ENCODE measurements at regions not wholly inside any gene's neighbourhood (a gene's known extent, or its start where the extent isn't known, plus 50 kb on each side); places are given as distances from the start of the nearest gene placed in this dataset.
"Not testable (repeated sequence)": the region's sequence is repeated elsewhere in the genome, so short reads cannot be mapped to it uniquely, and the experiment has no call there.

DNA sequence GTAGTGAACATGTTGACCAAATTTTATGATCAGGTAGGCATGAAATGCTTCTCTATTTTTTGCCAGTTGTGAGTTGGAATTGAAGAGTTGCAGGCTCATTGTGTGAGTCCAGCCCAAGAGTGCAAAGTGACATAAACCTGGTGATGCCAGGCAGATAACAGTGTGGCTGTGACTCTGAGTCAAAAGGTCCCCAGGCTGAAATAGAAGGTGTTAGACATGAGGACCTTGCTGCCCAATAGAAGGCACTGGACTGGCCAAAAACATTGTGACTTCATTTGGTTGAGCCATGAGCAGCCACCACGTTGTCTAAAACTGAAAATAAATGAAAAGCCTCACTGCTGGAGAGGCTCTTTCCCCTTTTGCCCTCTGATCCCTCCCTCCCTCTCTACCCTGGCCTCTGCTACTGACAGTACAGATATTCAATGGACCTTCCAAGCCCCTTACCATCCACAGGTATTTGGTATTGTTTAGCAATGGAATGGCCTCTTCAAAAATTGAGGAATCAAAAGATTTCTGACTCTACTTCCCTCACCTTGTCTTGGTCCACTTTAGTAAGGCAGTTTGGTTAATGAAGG is 67.8 kb upstream of the ABCD3 start:
- 64% methylated on average over 1 of the region's 1 CpG for WGBS
- Histone ChIP-seq H3K27ac (no peak overlapping the region), H3K36me3 (no peaks in the 10 kb centered on the region), H3K27me3 (no peaks in the 10 kb centered on the region), H3K9me3 (no peaks in the 10 kb centered on the region), H3K4me1 (no peaks in the 10 kb centered on the region), H3K4me3 (no peak overlapping the region)
- no peak for DNase-seq (ENCODE audit: low spot score in 2 of 2)
- TF ChIP-seq EP300 (IDR thresholded peaks at IDR 0.05) = no peak

DNA sequence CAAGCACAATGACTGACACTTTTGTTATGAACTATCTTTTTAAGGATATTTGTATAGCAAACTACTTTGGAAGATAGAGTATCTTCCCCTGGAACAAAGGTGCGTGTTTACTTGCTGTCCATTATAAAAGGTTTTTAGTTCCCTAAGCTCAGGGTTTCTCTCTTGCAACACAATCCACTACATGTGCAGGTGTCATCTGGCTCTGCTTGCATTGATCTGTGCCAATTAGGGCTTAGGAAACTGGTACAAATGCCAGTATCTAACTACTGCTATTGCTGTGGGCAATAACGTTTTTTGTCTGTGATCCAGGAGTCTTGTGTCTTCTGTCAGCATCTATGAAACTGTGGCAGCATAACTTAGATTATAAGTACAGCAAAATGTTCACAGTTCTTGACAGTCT is 68.3 kb upstream of the ABCD3 start:
- no peaks in the 10 kb centered on the region for H3K9me3 ChIP-seq
- no peaks in the 10 kb centered on the region for H3K27me3 ChIP-seq
- H3K4me1 ChIP-seq = no peaks in the 10 kb centered on the region
- no peak for DNase-seq (ENCODE audit: low spot score in 2 of 2)
- H3K4me3 ChIP-seq = no peak overlapping the region
- 34% methylated on average over 2 of the region's 2 CpGs for WGBS
- no peak overlapping the region for H3K27ac ChIP-seq
- H3K36me3 ChIP-seq = no peaks in the 10 kb centered on the region
- TF ChIP-seq POLR2A (IDR thresholded peaks at IDR 0.05) = no peak
- no peak for TF ChIP-seq EP300 (IDR thresholded peaks at IDR 0.05)
- no peak for TF ChIP-seq POLR2AphosphoS5 (IDR thresholded peaks at IDR 0.05)
- TF ChIP-seq, protein P1, sequence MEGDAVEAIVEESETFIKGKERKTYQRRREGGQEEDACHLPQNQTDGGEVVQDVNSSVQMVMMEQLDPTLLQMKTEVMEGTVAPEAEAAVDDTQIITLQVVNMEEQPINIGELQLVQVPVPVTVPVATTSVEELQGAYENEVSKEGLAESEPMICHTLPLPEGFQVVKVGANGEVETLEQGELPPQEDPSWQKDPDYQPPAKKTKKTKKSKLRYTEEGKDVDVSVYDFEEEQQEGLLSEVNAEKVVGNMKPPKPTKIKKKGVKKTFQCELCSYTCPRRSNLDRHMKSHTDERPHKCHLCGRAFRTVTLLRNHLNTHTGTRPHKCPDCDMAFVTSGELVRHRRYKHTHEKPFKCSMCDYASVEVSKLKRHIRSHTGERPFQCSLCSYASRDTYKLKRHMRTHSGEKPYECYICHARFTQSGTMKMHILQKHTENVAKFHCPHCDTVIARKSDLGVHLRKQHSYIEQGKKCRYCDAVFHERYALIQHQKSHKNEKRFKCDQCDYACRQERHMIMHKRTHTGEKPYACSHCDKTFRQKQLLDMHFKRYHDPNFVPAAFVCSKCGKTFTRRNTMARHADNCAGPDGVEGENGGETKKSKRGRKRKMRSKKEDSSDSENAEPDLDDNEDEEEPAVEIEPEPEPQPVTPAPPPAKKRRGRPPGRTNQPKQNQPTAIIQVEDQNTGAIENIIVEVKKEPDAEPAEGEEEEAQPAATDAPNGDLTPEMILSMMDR (IDR thresholded peaks at IDR 0.05) = no peak

DNA sequence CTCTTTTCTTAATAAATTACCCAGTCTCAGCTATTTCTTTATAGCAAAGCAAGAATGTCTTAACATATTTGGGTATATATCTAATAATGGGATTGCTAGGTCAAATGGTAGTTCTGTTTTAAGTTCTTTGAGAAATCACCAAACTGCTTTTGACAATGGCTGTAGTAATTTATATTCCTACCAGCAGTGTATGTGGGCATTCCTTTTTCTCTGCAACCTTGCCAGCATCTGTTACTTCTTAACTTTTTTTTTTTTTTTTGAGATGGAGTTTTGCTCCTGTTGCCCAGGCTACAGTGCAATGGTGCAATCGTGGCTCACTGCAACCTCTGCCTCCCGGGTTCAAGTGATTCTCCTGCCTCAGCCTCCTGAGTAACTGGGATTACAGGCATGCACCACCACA is 69.8 kb upstream of the ABCD3 start:
- H3K4me3 ChIP-seq; H3K9me3 ChIP-seq; H3K36me3 ChIP-seq; H3K27me3 ChIP-seq; H3K27ac ChIP-seq; DNase-seq (ENCODE audit: low spot score in 2 of 2); H3K4me1 ChIP-seq: not testable (repeated sequence)
- WGBS = 66% methylated on average over 2 of the region's 2 CpGs

DNA sequence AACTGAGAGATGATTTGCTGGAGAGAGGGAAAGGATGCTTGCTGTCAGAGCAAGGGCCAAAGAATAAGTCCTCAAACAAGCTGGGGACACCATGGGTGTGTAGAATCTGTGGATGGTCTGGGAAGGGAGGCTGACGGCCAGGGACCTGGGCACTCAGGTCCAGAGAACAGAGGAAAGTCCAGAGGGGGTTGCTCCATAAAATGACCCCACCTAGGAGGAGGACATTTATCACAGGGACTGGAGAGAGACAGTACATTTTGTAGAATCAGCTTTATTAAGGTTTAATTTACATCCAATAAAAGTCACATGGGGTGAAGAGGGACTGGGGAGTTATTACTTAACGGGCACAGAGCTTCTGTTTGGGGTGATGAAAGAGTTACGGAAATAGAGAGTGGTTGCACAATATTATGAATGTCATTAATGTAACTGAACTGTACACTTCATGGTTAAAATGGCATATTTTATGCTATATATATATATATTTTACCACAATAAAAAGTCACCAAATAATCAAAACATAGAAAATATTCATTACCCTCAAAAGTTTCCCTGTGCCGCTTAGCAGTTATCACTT is 73.0 kb upstream of the ABCD3 start:
- Histone ChIP-seq H3K36me3 (no peaks in the 10 kb centered on the region), H3K9me3 (no peaks in the 10 kb centered on the region), H3K4me3 (no peak overlapping the region), H3K27ac (no peak overlapping the region), H3K4me1 (no peaks in the 10 kb centered on the region), H3K27me3 (no peaks in the 10 kb centered on the region)
- TF ChIP-seq EP300 (IDR thresholded peaks at IDR 0.05) (no peak), POLR2A (IDR thresholded peaks at IDR 0.05) (no peak), POLR2AphosphoS5 (IDR thresholded peaks at IDR 0.05) (no peak)
- TF ChIP-seq, protein P1 (IDR thresholded peaks at IDR 0.05) = no peak
- 73% methylated on average over 4 of the region's 4 CpGs for WGBS
- no peak for DNase-seq (ENCODE audit: low spot score in 2 of 2)

DNA sequence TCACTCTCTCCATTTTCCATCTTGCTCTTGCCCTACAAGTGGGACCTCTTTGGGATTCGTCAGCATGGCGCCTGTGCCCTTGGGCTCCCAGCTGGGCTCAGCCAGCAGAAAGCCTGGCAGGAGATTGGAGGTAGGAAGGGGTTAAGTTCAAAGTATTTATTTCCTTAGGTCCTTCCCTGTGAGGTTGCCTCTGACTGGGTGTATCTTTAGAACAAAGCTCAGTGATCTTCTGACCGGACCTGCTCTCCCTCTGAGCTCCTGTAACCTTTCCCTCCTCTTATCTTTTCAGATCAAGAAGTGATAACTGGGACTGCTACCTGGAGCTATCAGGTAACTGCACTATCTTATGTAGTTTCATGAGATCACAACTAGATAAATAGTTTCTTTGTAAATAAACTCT is 75.8 kb upstream of the ABCD3 start:
- no peak overlapping the region for H3K27ac ChIP-seq
- DNase-seq (ENCODE audit: low spot score in 2 of 2) = no peak
- H3K9me3 ChIP-seq = no peaks in the 10 kb centered on the region
- H3K36me3 ChIP-seq = no peaks in the 10 kb centered on the region
- H3K27me3 ChIP-seq = no peaks in the 10 kb centered on the region
- no peak for TF ChIP-seq POLR2A (IDR thresholded peaks at IDR 0.05)
- no peak for TF ChIP-seq POLR2AphosphoS5 (IDR thresholded peaks at IDR 0.05)
- TF ChIP-seq EP300 (IDR thresholded peaks at IDR 0.05) = no peak
- TF ChIP-seq, protein P1 (IDR thresholded peaks at IDR 0.05) = no peak
- 70% methylated on average over 3 of the region's 3 CpGs for WGBS
- no peaks in the 10 kb centered on the region for H3K4me1 ChIP-seq
- H3K4me3 ChIP-seq = no peak overlapping the region

DNA sequence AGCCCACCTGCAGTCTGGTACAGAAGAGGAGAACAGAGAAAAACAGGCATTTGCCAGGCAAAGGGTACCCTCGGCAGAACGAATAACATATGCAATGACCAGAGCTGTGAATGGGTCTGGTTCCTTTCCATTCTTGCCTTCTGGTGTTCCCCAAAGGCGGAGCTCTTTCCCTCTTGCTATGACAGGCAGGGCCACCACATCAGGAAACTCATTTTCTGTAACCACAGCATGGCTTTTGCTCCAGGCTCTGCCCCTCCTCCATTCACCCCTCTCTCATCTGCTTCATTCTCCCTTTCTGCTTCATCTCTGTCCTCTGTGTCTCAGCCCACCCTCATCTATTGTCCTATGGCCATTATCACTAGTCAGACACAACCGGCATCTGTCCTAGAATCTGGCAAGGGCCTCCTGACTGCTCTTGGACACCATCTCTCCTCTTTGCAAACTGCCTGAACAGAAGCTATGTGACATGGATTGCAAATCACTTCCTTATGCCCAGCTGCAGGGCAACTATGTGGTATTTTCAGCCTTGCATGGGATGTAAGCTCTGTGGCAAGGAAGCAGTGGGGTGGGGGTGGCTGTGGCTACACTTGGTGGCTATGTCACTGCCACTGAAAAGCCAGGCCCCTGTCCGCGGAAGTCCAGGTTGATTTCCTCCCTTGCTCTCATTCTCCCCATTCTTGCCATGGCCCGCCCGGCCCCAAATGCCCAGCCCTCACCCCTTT is 78.8 kb upstream of the ABCD3 start:
- Histone ChIP-seq H3K27me3 (no peaks in the 10 kb centered on the region), H3K9me3 (no peaks in the 10 kb centered on the region), H3K4me1 (peaks cover 8% of the 10 kb centered on the region), H3K4me3 (no peak overlapping the region), H3K27ac (no peak overlapping the region), H3K36me3 (no peaks in the 10 kb centered on the region)
- WGBS = 71% methylated on average over 8 of the region's 8 CpGs
- DNase-seq (ENCODE audit: low spot score in 2 of 2) = no peak
- TF ChIP-seq, protein P1 (IDR thresholded peaks at IDR 0.05) = no peak
- TF ChIP-seq POLR2A (IDR thresholded peaks at IDR 0.05) (no peak), EP300 (IDR thresholded peaks at IDR 0.05) (no peak), POLR2AphosphoS5 (IDR thresholded peaks at IDR 0.05) (no peak)

Measured in suprapubic skin (tissue), 4 donors.